Heart right ventricle (tissue), 16 donors: ENCODE measurements at regions not wholly inside any gene's neighbourhood (a gene's known extent, or its start where the extent isn't known, plus 50 kb on each side); places are given as distances from the start of the nearest gene placed in this dataset.

ENCODE experiments used
- ATAC-seq, 8 donors: fragments of 200-7000 bp; cut with Tn5 transposase; one replicate each; pipeline ENCODE4 v1.9.1; 2020; ENCODE audit warnings: mild to moderate bottlenecking in 8 of 8, moderate library complexity in 8 of 8, moderate number of reproducible peaks in 1 of 8
- DNase-seq, 2 donors: peaks; one replicate each; pipeline ENCODE4 v3.0.0-alpha.2; 2020
- H3K27ac ChIP-seq, 10 donors: fragments of 200-600 bp; sonication (generic) in 2 of 10; one replicate each; pipeline versions ENCODE4 v1.5.0 to v1.8.0; 2020 to 2022; ENCODE audit warnings: mild to moderate bottlenecking in 3 of 10
- H3K27me3 ChIP-seq, 7 donors: fragments of 200-600 bp; one replicate each; pipeline ENCODE4 v1.8.0; 2021 to 2022; ENCODE audit warnings: mild to moderate bottlenecking in 2 of 7
- H3K36me3 ChIP-seq, 9 donors: fragments of 200-600 bp; sonication (generic) in 1 of 9; one replicate each; pipeline versions ENCODE4 v1.5.0 to v1.8.0; 2020 to 2022; ENCODE audit warnings: mild to moderate bottlenecking in 2 of 9
- H3K4me1 ChIP-seq, 9 donors: fragments of 200-600 bp; sonication (generic) in 1 of 9; one replicate each; pipeline versions ENCODE4 v1.5.0 to v1.8.0; 2020 to 2022; ENCODE audit warnings: mild to moderate bottlenecking in 4 of 9
- H3K4me3 ChIP-seq, 10 donors: fragments of 200-600 bp; sonication (generic) in 2 of 10; one replicate each; pipeline versions ENCODE4 v1.5.0 to v1.8.0; 2020 to 2022; ENCODE audit warnings: mild to moderate bottlenecking in 7 of 10, moderate library complexity in 2 of 10
- H3K9me3 ChIP-seq, 11 donors: fragments of 200-600 bp in 10 of 11; sonication (generic) in 2 of 11; one replicate each; pipeline versions ENCODE4 v1.5.0 to v1.8.0; 2013 to 2022; ENCODE audit warnings: mild to moderate bottlenecking in 2 of 11, control low read depth in 1 of 11, moderate library complexity in 1 of 11
- WGBS, 2 donors: extraction: QIAGEN DNeasy Blood & Tissue Kit; methylation state at CpG; one replicate each; pipeline ENCODE4 v1.1.7; 2013; ENCODE audit warnings: inconsistent platforms in 1 of 2; 5-methylcytosine and 5-hydroxymethylcytosine counted together
- intact Hi-C, 10 donors: fragments of 100-400 bp; cut with DNase I; formaldehyde crosslinking; loops; one replicate each; pipeline versions ENCODE4 v1.11.1 to v1.14.2; 2022
- TF ChIP-seq, protein P1 (sequence below), 9 donors: fragments of 200-600 bp; sonication (generic) in 2 of 9; IDR thresholded peaks; one replicate each; pipeline versions ENCODE4 v1.5.0 to v1.8.0; 2021 to 2022; ENCODE audit warnings: antibody characterized with exemption in 9 of 9, mild to moderate bottlenecking in 5 of 9, moderate library complexity in 1 of 9
- donor health status: Arrhythmogenic right ventricular cardiomyopathy.
- donor health status: ischemic (EF 13 %, LVEDD 7.1; RV severe dilation, severe dysfunction).
- donor health status: healthy with polysubstance abuse.
- donor health status: DM: no; HTN: yes; CAD: no.
- donor health status: DM: no; HTN: no; CAD: no.
- donor health status: ischemic (EF 25% LVEDD 6.9; RV normal size, moderate dysfunction).
- donor health status: ischemic (EF 25% LVEDD 5.7; RV mildly dilated, moderate dysfunction).
- donor health status: healthy.
- donor health status: DM: yes; HTN: yes; CAD: no.
- donor health status: Ischemic cardiomyopathy.
- donor health status: ischemic (EF 35%, LVEDD 5.7; RV mildly dilated, moderate dysfunction).
- donor health status: nonischemic (EF 11% LVEDD 7.7; RV severe dilation, severe dysfunction).
- donor health status: DM: yes; HTN: yes; CAD: no.
- donor health status: PGD.
- donor health status: ischemic (EF 29% LVEDD 5.4; RV normal size, mild dysfunction).
- donor health status: nonischemic (EF 23%, LVEDD 6.1; RV moderate dilation, normal function).

- H3K36me3 ChIP-seq = no peaks in the 10 kb centered on the region
- ATAC-seq (no peak), DNase-seq (no peak)
- no peak overlapping the region for H3K27ac ChIP-seq
- intact Hi-C loops = no loop called here
- H3K27me3 ChIP-seq = peaks cover 0 to 50% (median 21%) of the 10 kb centered on the region in 7 donors
- WGBS, 2 donors = 87 to 90% methylated on average over 20 of the region's 20 CpGs
- TF ChIP-seq, protein P1, sequence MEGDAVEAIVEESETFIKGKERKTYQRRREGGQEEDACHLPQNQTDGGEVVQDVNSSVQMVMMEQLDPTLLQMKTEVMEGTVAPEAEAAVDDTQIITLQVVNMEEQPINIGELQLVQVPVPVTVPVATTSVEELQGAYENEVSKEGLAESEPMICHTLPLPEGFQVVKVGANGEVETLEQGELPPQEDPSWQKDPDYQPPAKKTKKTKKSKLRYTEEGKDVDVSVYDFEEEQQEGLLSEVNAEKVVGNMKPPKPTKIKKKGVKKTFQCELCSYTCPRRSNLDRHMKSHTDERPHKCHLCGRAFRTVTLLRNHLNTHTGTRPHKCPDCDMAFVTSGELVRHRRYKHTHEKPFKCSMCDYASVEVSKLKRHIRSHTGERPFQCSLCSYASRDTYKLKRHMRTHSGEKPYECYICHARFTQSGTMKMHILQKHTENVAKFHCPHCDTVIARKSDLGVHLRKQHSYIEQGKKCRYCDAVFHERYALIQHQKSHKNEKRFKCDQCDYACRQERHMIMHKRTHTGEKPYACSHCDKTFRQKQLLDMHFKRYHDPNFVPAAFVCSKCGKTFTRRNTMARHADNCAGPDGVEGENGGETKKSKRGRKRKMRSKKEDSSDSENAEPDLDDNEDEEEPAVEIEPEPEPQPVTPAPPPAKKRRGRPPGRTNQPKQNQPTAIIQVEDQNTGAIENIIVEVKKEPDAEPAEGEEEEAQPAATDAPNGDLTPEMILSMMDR (IDR thresholded peaks at IDR 0.05) = no peak
- H3K9me3 ChIP-seq = peaks cover 0 to 6% (median 0%) of the 10 kb centered on the region in 11 donors
- H3K4me1 ChIP-seq = no peaks in the 10 kb centered on the region
- no peak overlapping the region for H3K4me3 ChIP-seq
Measured at GRCh38 chr11:71146846-71147245, 105.5 kb downstream of the SHANK2 start.

DNA sequence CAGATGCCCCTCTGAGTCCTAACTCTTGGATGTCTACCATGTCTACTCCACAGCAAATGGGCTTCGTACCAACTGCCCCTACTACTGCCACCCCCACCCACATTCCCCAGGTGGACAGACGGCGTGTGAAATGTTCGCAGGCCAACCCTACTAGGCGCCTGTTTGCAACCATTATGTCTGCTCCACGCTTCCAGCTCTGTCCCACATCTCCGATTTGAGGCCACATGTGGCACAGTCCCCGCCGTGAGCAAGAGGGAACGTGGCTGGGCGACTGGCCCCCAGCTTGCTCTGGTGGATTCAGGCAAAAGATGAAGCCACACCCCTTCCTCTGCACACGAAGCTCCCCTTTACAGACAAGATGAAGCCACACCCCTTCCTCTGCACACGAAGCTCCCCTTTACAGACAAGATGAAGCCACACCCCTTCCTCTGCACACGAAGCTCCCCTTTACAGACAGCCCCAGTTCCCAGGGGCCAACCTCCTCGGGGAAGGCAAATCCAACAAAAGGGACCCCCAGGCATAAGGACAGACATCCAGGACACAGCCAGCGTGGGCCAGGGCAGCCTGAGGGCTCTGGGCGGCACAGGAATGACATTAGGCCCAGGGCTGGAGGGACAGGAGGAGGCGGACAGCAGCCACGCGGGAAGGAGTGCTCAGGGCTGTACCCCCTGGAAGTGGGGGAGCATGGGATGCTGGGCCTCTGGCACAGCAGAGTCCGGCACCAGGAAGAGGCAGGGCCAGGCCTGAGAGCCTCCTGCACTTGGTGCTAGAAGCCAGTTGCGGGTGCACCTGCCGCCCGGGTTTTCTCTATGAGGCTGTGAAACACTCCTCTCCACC, 106.2 kb downstream of the SHANK2 start:
- Histone ChIP-seq H3K27me3 (peaks cover 0 to 44% (median 15%) of the 10 kb centered on the region in 7 donors), H3K36me3 (no peaks in the 10 kb centered on the region), H3K9me3 (peaks cover 0 to 6% (median 0%) of the 10 kb centered on the region in 11 donors), H3K27ac (no peak overlapping the region), H3K4me1 (no peaks in the 10 kb centered on the region), H3K4me3 (no peak overlapping the region)
- DNase-seq (no peak), ATAC-seq (no peak)
- TF ChIP-seq, protein P1 (IDR thresholded peaks at IDR 0.05) = no peak
- WGBS, 2 donors = 76 to 77% methylated on average over 24 of the region's 24 CpGs
- intact Hi-C loops = no loop called here

- Histone ChIP-seq H3K27ac (no peak overlapping the region), H3K4me3 (no peak overlapping the region), H3K36me3 (no peaks in the 10 kb centered on the region), H3K27me3 (peaks cover 0 to 36% (median 12%) of the 10 kb centered on the region in 7 donors), H3K4me1 (no peaks in the 10 kb centered on the region), H3K9me3 (peaks cover 0 to 6% (median 0%) of the 10 kb centered on the region in 11 donors)
- DNase-seq (no peak), ATAC-seq (no peak)
- WGBS, 2 donors = 71 to 75% methylated on average over 9 of the region's 9 CpGs
- intact Hi-C loops = no loop called here
- TF ChIP-seq, protein P1 (IDR thresholded peaks at IDR 0.05) = no peak
Measured at GRCh38 chr11:71145368-71145767, 107.0 kb downstream of the SHANK2 start.

DNA sequence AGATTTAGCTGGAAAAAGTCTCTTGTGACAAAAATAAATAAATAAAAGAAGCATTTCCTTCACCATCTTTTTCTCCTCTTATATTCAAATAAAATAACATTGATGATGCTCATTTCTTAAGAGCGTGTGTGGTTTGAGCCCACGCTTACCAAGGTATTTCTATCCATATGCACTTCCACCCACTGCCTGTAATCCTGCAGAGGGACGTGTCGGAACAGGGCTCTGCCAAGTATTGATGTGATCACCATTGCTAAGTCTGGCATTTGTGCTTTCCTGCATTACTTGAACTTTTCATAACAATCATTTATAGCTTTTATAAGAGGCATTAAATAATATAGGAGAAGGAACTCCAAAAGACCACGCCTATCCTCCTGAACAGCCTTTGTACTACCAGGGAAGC, 107.6 kb downstream of the SHANK2 start:
- Histone ChIP-seq H3K9me3 (peaks cover 0 to 6% (median 0%) of the 10 kb centered on the region in 11 donors), H3K4me1 (peaks cover 0 to 4% (median 0%) of the 10 kb centered on the region in 9 donors), H3K36me3 (no peaks in the 10 kb centered on the region), H3K4me3 (no peak overlapping the region), H3K27ac (no peak overlapping the region), H3K27me3 (peaks cover 0 to 36% (median 12%) of the 10 kb centered on the region in 7 donors)
- TF ChIP-seq, protein P1 (IDR thresholded peaks at IDR 0.05) = no peak
- intact Hi-C loops = no loop called here
- 83 to 90% methylated on average over 5 of the region's 5 CpGs for WGBS, 2 donors
- ATAC-seq (no peak), DNase-seq (no peak)
